ENCODE measurements at regions not wholly inside any gene's neighbourhood (a gene's known extent, or its start where the extent isn't known, plus 50 kb on each side); places are given as distances from the start of the nearest gene placed in this dataset.
"Not testable (repeated sequence)": the region's sequence is repeated elsewhere in the genome, so short reads cannot be mapped to it uniquely, and the experiment has no call there.

GRCh38 chrY:11107127-11107918, 1579.6 kb downstream of the TSPY10 start:
- DNase-seq = peak in 1 of 42 donors; percentile 11
- intact Hi-C loops (cut with DNase I) = not testable (repeated sequence)

GRCh38 chrY:11151724-11152123, 1549.3 kb upstream of the USP9Y start:
- intact Hi-C loops (cut with DNase I); DNase-seq: not testable (repeated sequence)

GRCh38 chrY:11156100-11156499, 1544.9 kb upstream of the USP9Y start:
- intact Hi-C loops (cut with DNase I) = not testable (repeated sequence)
- peak in 1 of 42 donors; percentile 16 for DNase-seq

- DNase-seq; intact Hi-C loops (cut with DNase I): not testable (repeated sequence)
These were observed 1544.2 kb upstream of the USP9Y start for GRCh38 chrY:11156846-11157245.

- intact Hi-C loops (cut with DNase I); DNase-seq: not testable (repeated sequence)
These were observed 1524.0 kb upstream of the USP9Y start for GRCh38 chrY:11177033-11177432.

GRCh38 chrY:11201133-11201532, 1499.9 kb upstream of the USP9Y start:
- DNase-seq; intact Hi-C loops (cut with DNase I): not testable (repeated sequence)

GRCh38 chrY:11214851-11215250, 1486.2 kb upstream of the USP9Y start:
- peak in 3 of 42 donors; percentile 19 to 51 (median 33) for DNase-seq
- intact Hi-C loops (cut with DNase I) = not testable (repeated sequence)

All from head of caudate nucleus (tissue), 42 donors.